ENCODE measurements at regions not wholly inside any gene's neighbourhood (a gene's known extent, or its start where the extent isn't known, plus 50 kb on each side); places are given as distances from the start of the nearest gene placed in this dataset.

DNA sequence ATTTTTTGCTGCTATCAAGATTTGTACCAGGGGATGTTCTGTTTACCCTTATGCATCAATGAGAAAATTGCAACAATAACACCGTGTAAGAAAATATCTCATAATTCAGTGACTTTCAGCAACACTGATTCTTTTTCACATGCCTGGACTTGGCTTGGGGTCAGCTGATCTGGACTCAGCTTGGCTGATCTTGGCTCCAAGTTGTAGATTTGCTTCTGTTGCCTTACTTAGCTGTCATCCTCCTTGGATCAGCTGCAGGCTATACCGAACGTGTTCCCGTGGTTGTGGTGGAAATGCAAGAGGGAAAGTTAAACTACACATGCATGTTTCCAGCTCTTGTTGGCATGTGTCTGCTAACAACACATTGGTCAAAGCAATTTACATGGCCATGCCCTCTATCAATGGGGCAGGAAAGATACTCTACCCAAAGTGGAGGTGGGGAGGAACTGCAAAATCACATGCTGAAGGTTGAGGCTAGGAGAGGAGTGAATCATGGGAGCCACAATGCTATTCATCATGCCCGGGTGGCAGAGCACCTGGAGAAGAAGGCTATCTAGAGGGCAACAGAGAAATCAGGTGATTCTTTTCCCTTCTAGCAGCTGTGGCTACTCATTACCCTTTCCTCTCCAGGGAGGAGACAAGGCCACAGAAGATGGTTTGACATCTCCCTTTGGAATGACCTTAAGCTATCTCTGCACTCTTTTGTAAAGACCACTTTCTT lies 1276.3 kb upstream of the AUTS2 start:
- Histone ChIP-seq H2AFZ (ENCODE audit: low read length) (no peak overlapping the region), H3K4me1 (ENCODE audit: insufficient read depth, low read length, poor library complexity, severe bottlenecking) (no peaks in the 10 kb centered on the region), H3K4me2 (ENCODE audit: low read depth, low read length, poor library complexity, severe bottlenecking) (no peak overlapping the region), H3K36me3 (ENCODE audit: insufficient read depth, low read length) (no peaks in the 10 kb centered on the region), H3K9me2 (replicated peaks; ENCODE audit: low read depth, low read length) (no peaks in the 10 kb centered on the region), H3F3A (ENCODE audit: low read depth) (no peaks in the 10 kb centered on the region), H3K79me2 (ENCODE audit: insufficient read depth, low read length) (no peaks in the 10 kb centered on the region), H3K27me3 (ENCODE audit: insufficient read depth, low read length, poor library complexity, severe bottlenecking) (no peaks in the 10 kb centered on the region), H4K20me1 (ENCODE audit: insufficient read depth, low read length, poor library complexity, severe bottlenecking) (no peaks in the 10 kb centered on the region), H3K9me3 (ENCODE audit: insufficient read depth, low read depth, low read length) (peaks cover 5% of the 10 kb centered on the region; the same call in 1 of the 2 replicates), H3K9ac (ENCODE audit: low read depth, low read length, poor library complexity, severe bottlenecking) (no peak overlapping the region), H3K4me3 (ENCODE audit: low read length, poor library complexity, severe bottlenecking) (no peak overlapping the region)
- no peak for TF ChIP-seq EZH2phosphoT487 (IDR thresholded peaks at IDR 0.05; ENCODE audit: borderline replicate concordance)
- TF ChIP-seq, protein P1, sequence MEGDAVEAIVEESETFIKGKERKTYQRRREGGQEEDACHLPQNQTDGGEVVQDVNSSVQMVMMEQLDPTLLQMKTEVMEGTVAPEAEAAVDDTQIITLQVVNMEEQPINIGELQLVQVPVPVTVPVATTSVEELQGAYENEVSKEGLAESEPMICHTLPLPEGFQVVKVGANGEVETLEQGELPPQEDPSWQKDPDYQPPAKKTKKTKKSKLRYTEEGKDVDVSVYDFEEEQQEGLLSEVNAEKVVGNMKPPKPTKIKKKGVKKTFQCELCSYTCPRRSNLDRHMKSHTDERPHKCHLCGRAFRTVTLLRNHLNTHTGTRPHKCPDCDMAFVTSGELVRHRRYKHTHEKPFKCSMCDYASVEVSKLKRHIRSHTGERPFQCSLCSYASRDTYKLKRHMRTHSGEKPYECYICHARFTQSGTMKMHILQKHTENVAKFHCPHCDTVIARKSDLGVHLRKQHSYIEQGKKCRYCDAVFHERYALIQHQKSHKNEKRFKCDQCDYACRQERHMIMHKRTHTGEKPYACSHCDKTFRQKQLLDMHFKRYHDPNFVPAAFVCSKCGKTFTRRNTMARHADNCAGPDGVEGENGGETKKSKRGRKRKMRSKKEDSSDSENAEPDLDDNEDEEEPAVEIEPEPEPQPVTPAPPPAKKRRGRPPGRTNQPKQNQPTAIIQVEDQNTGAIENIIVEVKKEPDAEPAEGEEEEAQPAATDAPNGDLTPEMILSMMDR (conservative IDR thresholded peaks at IDR 0.05; ENCODE audit: low read length): no peak

DNA sequence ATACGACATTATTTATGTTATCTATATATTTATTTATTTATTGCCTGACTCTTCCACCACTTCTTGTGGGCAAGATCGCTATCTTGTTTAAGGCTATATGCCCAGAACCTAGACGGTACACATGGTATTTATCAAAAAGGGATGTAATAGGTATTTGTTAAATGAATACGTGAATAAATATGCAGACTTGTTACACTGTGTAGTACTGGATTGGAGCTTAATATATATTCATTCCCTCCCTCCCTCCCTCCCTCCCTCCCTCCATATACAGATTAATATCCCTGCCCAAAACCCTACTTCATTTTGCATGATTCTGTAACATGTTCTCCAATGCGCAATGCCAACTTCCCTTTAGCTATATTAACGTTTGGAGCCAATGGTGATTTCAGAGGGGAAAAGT lies 1273.7 kb upstream of the AUTS2 start:
- no peak overlapping the region for H2AFZ ChIP-seq (ENCODE audit: low read length)
- no peaks in the 10 kb centered on the region for H3K79me2 ChIP-seq (ENCODE audit: insufficient read depth, low read length)
- H3K4me1 ChIP-seq (ENCODE audit: insufficient read depth, low read length, poor library complexity, severe bottlenecking): no peaks in the 10 kb centered on the region
- no peak overlapping the region for H3K4me3 ChIP-seq (ENCODE audit: low read length, poor library complexity, severe bottlenecking)
- no peaks in the 10 kb centered on the region for H3K36me3 ChIP-seq (ENCODE audit: insufficient read depth, low read length)
- no peak overlapping the region for H3K9ac ChIP-seq (ENCODE audit: low read depth, low read length, poor library complexity, severe bottlenecking)
- peaks cover 8% of the 10 kb centered on the region; the same call in 1 of the 2 replicates for H3K9me3 ChIP-seq (ENCODE audit: insufficient read depth, low read depth, low read length)
- H3K27me3 ChIP-seq (ENCODE audit: insufficient read depth, low read length, poor library complexity, severe bottlenecking): no peaks in the 10 kb centered on the region
- H3K9me2 ChIP-seq (replicated peaks; ENCODE audit: low read depth, low read length): no peaks in the 10 kb centered on the region
- no peaks in the 10 kb centered on the region for H4K20me1 ChIP-seq (ENCODE audit: insufficient read depth, low read length, poor library complexity, severe bottlenecking)
- H3F3A ChIP-seq (ENCODE audit: low read depth): no peaks in the 10 kb centered on the region
- TF ChIP-seq EZH2phosphoT487 (IDR thresholded peaks at IDR 0.05; ENCODE audit: borderline replicate concordance): no peak
- TF ChIP-seq, protein P1 (conservative IDR thresholded peaks at IDR 0.05; ENCODE audit: low read length): no peak
- H3K4me2 ChIP-seq (ENCODE audit: low read depth, low read length, poor library complexity, severe bottlenecking): no peak overlapping the region

DNA sequence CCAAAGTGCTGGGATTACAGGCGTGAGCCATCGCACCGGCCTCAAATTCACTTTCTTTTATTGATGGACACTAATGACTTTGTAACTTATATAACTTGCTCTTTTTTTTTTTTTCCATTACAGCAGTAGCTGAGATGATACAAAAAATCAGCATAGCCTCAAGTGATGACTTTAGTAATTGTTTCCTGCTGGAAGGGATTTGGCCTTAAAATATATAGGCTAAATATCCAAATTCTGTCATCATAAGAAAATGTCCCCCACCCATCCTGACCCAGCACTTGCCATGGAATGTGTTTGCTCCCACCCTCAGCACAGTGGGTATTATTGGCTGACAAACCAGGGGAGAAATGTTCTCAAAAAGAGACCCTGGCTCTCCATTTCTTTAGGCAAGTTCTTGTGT lies 1264.1 kb upstream of the AUTS2 start:
- H3K4me2 ChIP-seq (ENCODE audit: low read depth, low read length, poor library complexity, severe bottlenecking): no peak overlapping the region
- no peaks in the 10 kb centered on the region for H3F3A ChIP-seq (ENCODE audit: low read depth)
- H3K27me3 ChIP-seq (ENCODE audit: insufficient read depth, low read length, poor library complexity, severe bottlenecking): no peaks in the 10 kb centered on the region
- no peaks in the 10 kb centered on the region for H3K4me1 ChIP-seq (ENCODE audit: insufficient read depth, low read length, poor library complexity, severe bottlenecking)
- no peaks in the 10 kb centered on the region for H4K20me1 ChIP-seq (ENCODE audit: insufficient read depth, low read length, poor library complexity, severe bottlenecking)
- TF ChIP-seq, protein P1 (conservative IDR thresholded peaks at IDR 0.05; ENCODE audit: low read length): no peak
- no peak for TF ChIP-seq EZH2phosphoT487 (IDR thresholded peaks at IDR 0.05; ENCODE audit: borderline replicate concordance)
- no peaks in the 10 kb centered on the region; the same call in 1 of the 2 replicates for H3K9me3 ChIP-seq (ENCODE audit: insufficient read depth, low read depth, low read length)
- H3K4me3 ChIP-seq (ENCODE audit: low read length, poor library complexity, severe bottlenecking): no peak overlapping the region
- H2AFZ ChIP-seq (ENCODE audit: low read length): no peak overlapping the region
- H3K9me2 ChIP-seq (replicated peaks; ENCODE audit: low read depth, low read length): no peaks in the 10 kb centered on the region
- H3K9ac ChIP-seq (ENCODE audit: low read depth, low read length, poor library complexity, severe bottlenecking): no peak overlapping the region
- H3K36me3 ChIP-seq (ENCODE audit: insufficient read depth, low read length): no peaks in the 10 kb centered on the region
- no peaks in the 10 kb centered on the region for H3K79me2 ChIP-seq (ENCODE audit: insufficient read depth, low read length)
